Cardiac muscle cell (in vitro differentiated cells and primary cell): ENCODE measurements at regions not wholly inside any gene's neighbourhood (a gene's known extent, or its start where the extent isn't known, plus 50 kb on each side); places are given as distances from the start of the nearest gene placed in this dataset.

Experiments
- DNase-seq, 2 donors: peaks; one replicate each; pipeline versions ENCODE4 v3.0.0 to v3.0.0-alpha.2; 2010 to 2017; ENCODE audit warnings: low read depth in 1 of 2, low spot score in 1 of 2
- H3K27ac ChIP-seq: fragments of 200-600 bp; sonication (generic); 2 replicates; pipeline ENCODE4 v1.5.1; 2016
- H3K27me3 ChIP-seq: fragments of 200-600 bp; sonication (generic); 2 replicates; pipeline ENCODE4 v1.6.0; 2016; ENCODE audit warnings: control low read depth
- H3K36me3 ChIP-seq: fragments of 200-600 bp; sonication (generic); 2 replicates; pipeline ENCODE4 v1.5.1; 2016; ENCODE audit warnings: control low read depth
- H3K4me1 ChIP-seq: fragments of 200-600 bp; sonication (generic); 2 replicates; pipeline ENCODE4 v1.8.1; 2017; ENCODE audit warnings: low read depth, mild to moderate bottlenecking, mixed run types
- H3K4me3 ChIP-seq: fragments of 200-600 bp; sonication (generic); 2 replicates; pipeline ENCODE4 v1.5.1; 2016; ENCODE audit warnings: mild to moderate bottlenecking
- H3K9me3 ChIP-seq: fragments of 200-600 bp; sonication (generic); 2 replicates; pipeline ENCODE4 v1.5.1; 2017; ENCODE audit warnings: low read depth, mild to moderate bottlenecking, control low read depth
- CTCF ChIP-seq: IDR thresholded peaks from 2 replicates; pipeline ENCODE4 v1.5.1; 2012; ENCODE audit warnings: low read depth, mild to moderate bottlenecking, low read length

GRCh38 chr10:64234489-64234888 is 713.3 kb downstream of the REEP3 start:
- no peak for DNase-seq
- H3K9me3 ChIP-seq: no peaks in the 10 kb centered on the region
- no peaks in the 10 kb centered on the region for H3K36me3 ChIP-seq
- no peak for TF ChIP-seq CTCF
- H3K4me3 ChIP-seq: no peak overlapping the region
- no peaks in the 10 kb centered on the region for H3K27me3 ChIP-seq
- no peak overlapping the region for H3K27ac ChIP-seq
- no peaks in the 10 kb centered on the region for H3K4me1 ChIP-seq

- no peak for DNase-seq
- no peak overlapping the region for H3K27ac ChIP-seq
- no peak for TF ChIP-seq CTCF
- no peaks in the 10 kb centered on the region for H3K27me3 ChIP-seq
- no peaks in the 10 kb centered on the region for H3K4me1 ChIP-seq
- H3K4me3 ChIP-seq: no peak overlapping the region
- no peaks in the 10 kb centered on the region for H3K36me3 ChIP-seq
- H3K9me3 ChIP-seq: no peaks in the 10 kb centered on the region
Measured at GRCh38 chr10:64257704-64258103, 736.5 kb downstream of the REEP3 start.

GRCh38 chr10:64261092-64261491 is 739.9 kb downstream of the REEP3 start:
- no peak overlapping the region for H3K27ac ChIP-seq
- no peaks in the 10 kb centered on the region for H3K4me1 ChIP-seq
- TF ChIP-seq CTCF: no peak
- no peaks in the 10 kb centered on the region for H3K9me3 ChIP-seq
- H3K36me3 ChIP-seq: no peaks in the 10 kb centered on the region
- no peak overlapping the region for H3K4me3 ChIP-seq
- DNase-seq: no peak
- H3K27me3 ChIP-seq: no peaks in the 10 kb centered on the region

GRCh38 chr10:64261676-64262075 is 740.5 kb downstream of the REEP3 start:
- Histone ChIP-seq H3K27ac (no peak overlapping the region), H3K36me3 (no peaks in the 10 kb centered on the region), H3K9me3 (no peaks in the 10 kb centered on the region), H3K4me3 (no peak overlapping the region), H3K4me1 (no peaks in the 10 kb centered on the region), H3K27me3 (no peaks in the 10 kb centered on the region)
- no peak for DNase-seq
- no peak for TF ChIP-seq CTCF

- Histone ChIP-seq H3K4me3 (no peak overlapping the region), H3K27ac (no peak overlapping the region), H3K36me3 (no peaks in the 10 kb centered on the region), H3K9me3 (no peaks in the 10 kb centered on the region), H3K4me1 (no peaks in the 10 kb centered on the region), H3K27me3 (no peaks in the 10 kb centered on the region)
- no peak for TF ChIP-seq CTCF
- no peak for DNase-seq
Measured at GRCh38 chr10:64265961-64266360, 744.8 kb downstream of the REEP3 start.

GRCh38 chr10:64271508-64271907 is 750.3 kb downstream of the REEP3 start:
- TF ChIP-seq CTCF: no peak
- no peak for DNase-seq

More at GRCh38 chr10:64271508-64271907, 750.3 kb downstream of the REEP3 start:
- Histone ChIP-seq H3K27ac (no peak overlapping the region), H3K9me3 (no peaks in the 10 kb centered on the region), H3K4me3 (no peak overlapping the region), H3K27me3 (no peaks in the 10 kb centered on the region), H3K4me1 (no peaks in the 10 kb centered on the region), H3K36me3 (no peaks in the 10 kb centered on the region)
